Endodermal cell (in vitro differentiated cells): ENCODE measurements at regions not wholly inside any gene's neighbourhood (a gene's known extent, or its start where the extent isn't known, plus 50 kb on each side); places are given as distances from the start of the nearest gene placed in this dataset.

Experiments
- DNase-seq: peaks from one replicate; pipeline ENCODE4 v3.0.0-alpha.2; 2017
- H3K27ac ChIP-seq: 2 replicates; pipeline ENCODE4 v1.5.1; 2013; ENCODE audit warnings: mild to moderate bottlenecking, low read depth, low read length, moderate library complexity
- H3K27me3 ChIP-seq: 2 replicates; pipeline ENCODE4 v1.6.1; 2013; ENCODE audit warnings: mild to moderate bottlenecking, low read length, moderate library complexity; ENCODE audit not compliant: insufficient read depth, control insufficient read depth, poor library complexity, severe bottlenecking
- H3K36me3 ChIP-seq: 2 replicates; pipeline ENCODE4 v1.7.0; 2013; ENCODE audit warnings: mild to moderate bottlenecking, low read length, moderate library complexity; ENCODE audit not compliant: control insufficient read depth, insufficient read depth
- H3K4me1 ChIP-seq: one replicate; pipeline ENCODE4 v1.7.0; 2013; ENCODE audit warnings: low read length; ENCODE audit not compliant: control insufficient read depth, insufficient read depth
- H3K4me3 ChIP-seq: 2 replicates; pipeline ENCODE4 v1.5.1; 2013; ENCODE audit warnings: mild to moderate bottlenecking, low read length, moderate library complexity
- H3K9ac ChIP-seq: 2 replicates; pipeline ENCODE4 v1.6.1; 2013; ENCODE audit warnings: mild to moderate bottlenecking, low read length, moderate library complexity; ENCODE audit not compliant: poor library complexity, severe bottlenecking; ENCODE audit errors: extremely low read depth
- H3K9me3 ChIP-seq: 2 replicates; pipeline ENCODE4 v1.6.1; 2013; ENCODE audit warnings: mild to moderate bottlenecking, low read length, moderate library complexity; ENCODE audit not compliant: control insufficient read depth
- H3K27ac Mint-ChIP-seq: 2 replicates; pipeline ENCODE4 v1.8.0; 2020; ENCODE audit warnings: mixed read lengths
- H3K27me3 Mint-ChIP-seq: 2 replicates; pipeline ENCODE4 v1.8.0; 2021; ENCODE audit warnings: mild to moderate bottlenecking, mixed read lengths; ENCODE audit not compliant: insufficient read depth
- H3K36me3 Mint-ChIP-seq: 2 replicates; pipeline ENCODE4 v1.8.0; 2020; ENCODE audit warnings: low read depth, mixed read lengths
- H3K4me1 Mint-ChIP-seq: 2 replicates; pipeline ENCODE4 v1.8.0; 2020; ENCODE audit warnings: mixed read lengths
- H3K4me3 Mint-ChIP-seq: 2 replicates; pipeline ENCODE4 v1.8.0; 2020; ENCODE audit warnings: mild to moderate bottlenecking, moderate library complexity, mixed read lengths
- H3K9me3 Mint-ChIP-seq: 2 replicates; pipeline ENCODE4 v1.8.0; 2020; ENCODE audit warnings: mild to moderate bottlenecking, mixed read lengths
- CTCF ChIP-seq: fragments of 200-600 bp; sonication (generic); conservative IDR thresholded peaks from 2 replicates; pipeline ENCODE4 v1.5.0; 2021; ENCODE audit warnings: antibody characterized with exemption, mild to moderate bottlenecking
- WGBS, 2 experiments: methylation state at CpG; one replicate each; pipeline versions ENCODE4 v1.1.5 to v1.1.7; 2013; ENCODE audit warnings: missing lambda C conversion rate in 2 of 2, mixed read lengths in 1 of 2; ENCODE audit not compliant: insufficient coverage in 1 of 2, insufficient read length in 1 of 2; 5-methylcytosine and 5-hydroxymethylcytosine counted together

- WGBS, 2 experiments, result 93 to 94% methylated on average over 2 to 5 of the region's 5 CpGs
Observed at GRCh38 chr1:227490478-227490877, 72.9 kb upstream of the ZNF678 start.

DNA sequence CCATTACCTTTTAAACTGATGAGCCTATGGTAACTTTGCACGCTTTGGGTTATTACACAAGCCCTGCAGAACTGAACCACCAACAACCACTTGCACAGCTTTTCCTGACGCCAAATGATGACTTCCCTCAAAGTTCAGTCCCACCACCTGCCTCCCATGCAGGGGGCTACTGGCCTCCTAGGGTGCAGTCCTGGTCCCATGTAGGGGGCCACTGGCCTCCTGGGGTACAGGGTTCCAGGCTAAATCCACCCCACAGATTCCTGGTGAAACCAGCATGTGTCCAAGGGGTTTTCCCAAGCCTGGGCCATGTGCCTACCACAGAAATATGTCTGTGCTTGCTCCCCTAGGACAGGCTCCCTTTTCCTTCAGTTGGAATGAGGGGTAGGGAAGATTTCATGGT lies 73.4 kb upstream of the ZNF678 start:
- Histone ChIP-seq H3K27ac (no peak overlapping the region), H3K4me1 (no peaks in the 10 kb centered on the region), H3K4me3 (no peak overlapping the region), H3K27me3 (no peaks in the 10 kb centered on the region), H3K9ac (no peak overlapping the region), H3K36me3 (no peaks in the 10 kb centered on the region), H3K9me3 (peaks cover 6% of the 10 kb centered on the region)
- Mint-ChIP-seq H3K36me3 (no peaks in the 10 kb centered on the region), H3K4me1 (no peaks in the 10 kb centered on the region), H3K27me3 (peaks cover 2% of the 10 kb centered on the region), H3K27ac (no peak overlapping the region), H3K4me3 (no peak overlapping the region), H3K9me3 (peaks cover 26% of the 10 kb centered on the region)
- WGBS, 2 experiments, result 91 to 95% methylated on average over 2 of the region's 2 CpGs
- TF ChIP-seq CTCF, result no peak
- DNase-seq, result no peak

More at GRCh38 chr1:227490478-227490877, 72.9 kb upstream of the ZNF678 start:
- Histone ChIP-seq H3K36me3 (no peaks in the 10 kb centered on the region), H3K4me1 (no peaks in the 10 kb centered on the region), H3K27me3 (no peaks in the 10 kb centered on the region), H3K27ac (no peak overlapping the region), H3K9ac (no peak overlapping the region), H3K9me3 (peaks cover 6% of the 10 kb centered on the region), H3K4me3 (no peak overlapping the region)
- no peak for TF ChIP-seq CTCF
- Mint-ChIP-seq H3K4me1 (no peaks in the 10 kb centered on the region), H3K27ac (no peak overlapping the region), H3K27me3 (peaks cover 2% of the 10 kb centered on the region), H3K4me3 (no peak overlapping the region), H3K9me3 (peaks cover 26% of the 10 kb centered on the region), H3K36me3 (no peaks in the 10 kb centered on the region)
- no peak for DNase-seq

DNA sequence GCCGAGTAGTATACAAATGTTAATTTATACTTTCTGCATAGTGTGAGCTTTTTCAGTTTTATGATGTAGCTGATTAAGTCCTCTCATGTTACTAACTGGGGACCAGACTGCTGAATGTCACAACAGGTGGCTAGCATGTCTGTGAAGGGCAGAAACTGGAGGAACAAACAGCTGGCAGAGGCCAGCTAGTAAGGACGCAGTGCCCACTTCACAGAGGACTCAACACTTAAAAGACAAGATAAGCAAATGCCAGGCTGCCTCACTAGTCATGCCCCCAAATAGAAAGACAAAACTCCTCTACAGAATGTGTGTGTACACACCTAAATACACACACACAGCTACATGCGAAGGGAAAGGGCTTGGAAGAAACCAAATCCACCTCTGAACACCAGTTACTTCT lies 73.8 kb upstream of the ZNF678 start:
- Histone ChIP-seq H3K9ac (no peak overlapping the region), H3K27me3 (no peaks in the 10 kb centered on the region), H3K9me3 (peaks cover 6% of the 10 kb centered on the region), H3K27ac (no peak overlapping the region), H3K4me3 (no peak overlapping the region), H3K36me3 (no peaks in the 10 kb centered on the region), H3K4me1 (no peaks in the 10 kb centered on the region)
- no peak for TF ChIP-seq CTCF
- no peak for DNase-seq
- Mint-ChIP-seq H3K4me3 (no peak overlapping the region), H3K4me1 (no peaks in the 10 kb centered on the region), H3K27me3 (peaks cover 2% of the 10 kb centered on the region), H3K9me3 (peaks cover 26% of the 10 kb centered on the region), H3K27ac (no peak overlapping the region), H3K36me3 (no peaks in the 10 kb centered on the region)
- 89 to 100% methylated on average over 1 to 3 of the region's 3 CpGs for WGBS, 2 experiments
